LHCN-M2 (cell line): ENCODE measurements at regions not wholly inside any gene's neighbourhood (a gene's known extent, or its start where the extent isn't known, plus 50 kb on each side); places are given as distances from the start of the nearest gene placed in this dataset.

ENCODE experiments used
- DNase-seq: peaks from one replicate; pipeline ENCODE4 v3.0.0-alpha.2; 2012; ENCODE audit warnings: low read depth

- DNase-seq, result no peak
Measured at GRCh38 chr10:8229153-8229552, 174.7 kb downstream of the GATA3 start.

GRCh38 chr10:8230902-8231301, 176.4 kb downstream of the GATA3 start:
- no peak for DNase-seq

GRCh38 chr10:8233049-8233448, 178.6 kb downstream of the GATA3 start:
- DNase-seq, result no peak

DNA sequence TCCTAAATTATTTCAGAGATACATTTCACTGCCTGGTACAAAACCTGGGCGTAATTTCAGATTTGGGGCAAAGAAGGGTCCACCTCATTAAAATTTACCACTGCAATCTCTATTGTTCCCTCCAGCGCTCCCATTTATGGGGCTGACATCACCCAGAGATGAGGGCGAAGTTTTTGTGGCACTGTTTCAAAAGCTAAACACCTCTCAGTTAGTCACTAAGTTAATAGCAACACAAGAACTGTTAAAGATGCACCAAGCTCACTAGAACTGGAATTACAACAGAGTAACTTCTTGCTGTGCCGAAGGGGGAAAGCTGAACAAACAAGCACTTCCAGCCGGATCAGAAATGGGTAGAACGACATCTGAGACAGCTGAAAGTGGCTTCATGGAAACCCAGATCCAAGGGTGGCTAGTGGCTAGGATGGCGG, 179.4 kb downstream of the GATA3 start:
- no peak for DNase-seq

GRCh38 chr10:8235253-8236027, 181.0 kb downstream of the GATA3 start:
- no peak for DNase-seq

DNA sequence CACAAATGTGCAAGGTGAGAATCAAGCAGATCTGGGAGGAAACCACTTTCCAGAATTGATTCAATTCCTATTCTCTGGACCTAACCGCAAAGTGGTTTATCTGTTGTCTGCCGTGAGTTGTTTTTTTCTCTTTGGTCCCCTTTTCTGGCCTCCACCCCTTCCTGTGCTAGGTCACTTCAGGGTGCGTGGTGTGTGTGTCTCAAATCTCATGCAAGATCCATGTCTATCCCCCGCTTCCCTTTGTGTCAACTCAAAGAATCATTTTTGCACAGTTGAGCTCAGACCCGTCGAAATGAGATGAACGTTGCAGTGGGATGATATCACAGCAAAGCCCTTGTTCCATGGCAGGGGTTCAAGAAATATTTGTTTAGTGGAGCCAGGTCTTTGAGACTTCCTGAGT, 184.5 kb downstream of the GATA3 start:
- no peak for DNase-seq

DNA sequence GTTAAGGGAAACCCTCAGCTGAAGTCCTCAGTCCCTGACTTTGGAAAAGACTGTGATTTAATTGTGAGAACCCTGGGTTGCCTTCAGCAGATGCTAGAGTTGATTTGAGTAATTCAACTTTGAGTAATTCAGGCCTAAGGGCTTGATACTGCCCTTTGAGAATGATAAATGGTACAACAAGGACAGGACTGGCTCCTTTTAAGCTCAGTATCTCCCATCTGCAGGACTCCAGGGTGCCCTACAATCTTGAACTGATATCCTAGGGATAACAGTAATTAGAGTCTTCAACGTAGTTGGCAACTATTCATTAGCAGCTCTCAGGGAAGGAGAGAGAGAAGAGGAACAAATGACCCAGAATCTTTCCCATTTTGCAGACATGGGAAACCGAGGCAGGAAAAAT, 186.4 kb downstream of the GATA3 start:
- no peak for DNase-seq

DNA sequence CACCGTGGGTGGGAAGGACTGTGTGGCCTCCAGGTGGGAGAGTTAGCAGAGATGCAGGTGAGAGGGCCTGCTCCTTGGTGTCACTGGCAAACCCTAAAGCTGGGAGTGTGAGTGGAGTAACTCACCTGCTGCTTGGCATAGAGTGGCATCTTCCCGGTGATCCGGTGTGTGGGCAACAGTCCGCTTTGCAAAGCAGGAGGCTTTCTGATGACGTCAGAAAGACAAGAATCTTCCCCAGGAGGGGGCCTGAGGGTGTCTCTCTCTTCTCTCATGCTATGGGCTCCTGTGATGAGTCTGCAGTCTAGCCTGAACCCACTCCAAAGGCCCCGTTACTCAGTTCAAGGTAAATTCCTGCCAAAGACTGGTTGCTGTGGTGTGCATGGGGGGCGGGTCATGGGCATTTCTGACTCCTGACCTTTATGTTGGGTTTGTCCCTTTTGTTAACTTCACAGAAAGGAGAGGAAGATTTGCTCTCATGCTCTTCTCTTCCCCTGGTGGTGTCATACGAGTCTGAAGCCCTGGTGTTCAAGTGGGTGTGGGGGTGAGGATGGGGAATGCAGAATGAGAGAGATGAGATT, 187.9 kb downstream of the GATA3 start:
- DNase-seq, result no peak

GRCh38 chr10:8245131-8245813, 190.8 kb downstream of the GATA3 start:
- DNase-seq, result no peak

DNA sequence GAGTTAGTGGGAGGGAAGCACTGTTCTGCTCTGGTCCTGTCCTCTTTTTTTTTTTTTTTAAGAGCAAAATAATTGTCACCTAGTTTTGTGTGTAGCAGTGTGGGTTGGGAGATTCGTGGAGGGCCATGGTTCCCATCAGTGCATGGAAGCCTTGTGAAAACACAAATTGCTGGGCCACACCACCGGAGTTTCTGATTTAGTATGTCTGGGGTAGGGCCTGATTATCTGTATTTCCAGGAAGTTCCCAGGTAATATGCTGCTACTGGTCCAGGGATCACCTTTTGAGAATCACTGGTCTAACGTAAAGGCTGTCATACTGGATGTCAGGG, 191.3 kb downstream of the GATA3 start:
- DNase-seq, result no peak

DNA sequence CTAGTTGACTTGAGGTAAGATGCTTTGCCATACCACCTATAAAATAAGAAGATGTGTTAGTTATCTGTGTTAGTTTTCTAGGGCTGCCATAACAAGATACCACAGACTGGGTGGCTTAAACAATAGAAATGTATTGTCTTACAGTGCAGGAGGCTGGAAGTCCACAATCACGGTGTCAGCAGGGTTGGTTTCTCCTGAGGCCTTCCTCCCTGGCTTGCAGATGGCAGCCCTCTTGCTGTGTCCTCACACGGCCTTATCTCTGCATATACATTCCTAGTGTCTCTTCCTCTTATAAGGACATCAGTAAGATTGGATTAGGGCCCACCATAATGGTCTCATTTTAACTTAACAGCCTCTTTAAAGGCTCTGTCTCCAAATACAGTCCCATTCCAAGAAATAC, 192.1 kb downstream of the GATA3 start:
- no peak for DNase-seq

- no peak for DNase-seq
Measured at GRCh38 chr10:8247191-8247590, 192.7 kb downstream of the GATA3 start.

DNA sequence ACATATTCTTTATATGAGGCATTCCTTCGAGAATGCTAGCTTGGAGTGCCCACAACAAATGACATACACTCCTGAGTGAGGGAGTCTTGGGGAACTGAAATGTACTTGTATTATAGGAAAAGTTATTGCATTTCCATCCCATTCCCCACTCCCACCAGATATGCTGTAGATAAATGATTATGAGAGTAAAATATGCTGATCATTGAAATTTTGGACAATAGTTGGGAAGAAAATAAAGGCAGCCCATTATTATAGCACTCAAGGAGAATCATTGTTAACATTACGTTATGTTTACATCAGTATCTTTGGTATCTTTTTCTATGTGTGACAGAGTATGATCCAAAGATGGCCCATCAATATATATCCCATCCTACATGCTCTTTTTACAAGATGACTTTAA, 194.4 kb downstream of the GATA3 start:
- DNase-seq, result no peak

DNA sequence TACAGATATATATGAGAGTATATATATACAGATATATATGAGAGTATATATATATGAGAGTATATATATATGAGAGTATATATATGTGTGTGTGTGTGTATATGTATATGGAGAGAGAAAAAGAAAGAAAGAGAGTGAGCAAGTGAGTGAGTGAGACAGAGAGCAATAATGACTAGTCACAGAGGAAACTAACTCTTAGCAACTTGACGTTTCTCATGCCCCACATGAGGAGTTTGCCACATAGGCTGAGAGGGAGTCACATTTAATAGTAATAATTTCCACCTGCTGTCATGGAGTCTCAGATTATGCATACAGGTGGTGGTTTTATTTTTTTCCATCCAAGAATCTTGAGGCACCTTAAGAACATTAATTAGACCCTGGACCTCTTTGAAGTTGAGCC, 199.9 kb downstream of the GATA3 start:
- no peak for DNase-seq

DNA sequence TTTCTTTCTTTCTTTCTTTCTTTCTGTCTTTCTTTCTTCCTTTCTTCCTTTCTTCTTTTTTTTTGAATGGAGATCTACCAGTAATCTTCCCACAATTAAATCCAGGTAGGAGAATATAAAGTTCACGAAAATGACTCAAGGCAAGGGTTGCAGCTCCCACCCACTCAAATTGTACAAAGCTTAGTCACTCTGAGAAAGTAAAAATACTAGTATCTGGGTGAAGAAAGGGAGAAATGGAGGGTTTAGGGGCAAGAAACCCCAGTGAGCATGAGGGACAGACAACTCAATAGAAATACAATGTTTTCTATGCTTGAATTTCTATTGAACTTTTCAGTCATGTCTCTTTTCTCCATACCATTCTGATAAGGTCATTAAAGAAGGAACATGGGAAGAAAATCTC, 200.8 kb downstream of the GATA3 start:
- DNase-seq, result no peak

DNA sequence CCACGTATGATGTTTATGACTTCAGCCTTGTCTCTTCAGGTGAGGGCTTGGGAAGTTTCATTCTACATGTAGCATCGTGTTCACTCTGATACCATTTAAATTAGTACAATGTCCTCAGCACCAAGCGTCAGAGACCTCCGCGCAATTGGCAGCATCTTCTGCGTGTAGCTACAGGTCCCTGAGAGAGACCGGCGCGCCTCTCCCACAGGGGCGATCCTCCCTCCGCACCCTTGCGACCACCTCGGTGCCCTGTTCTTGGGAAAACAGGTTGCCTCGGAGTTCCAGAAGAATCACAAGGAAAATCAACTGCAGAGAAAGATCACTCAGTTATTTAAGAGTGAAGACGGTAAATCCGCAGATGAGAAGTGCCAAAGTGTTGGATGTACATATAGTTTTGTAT, 206.2 kb downstream of the GATA3 start:
- DNase-seq, result no peak

GRCh38 chr10:8262317-8262716, 207.8 kb downstream of the GATA3 start:
- no peak for DNase-seq

GRCh38 chr10:8269976-8270375, 215.5 kb downstream of the GATA3 start:
- DNase-seq, result no peak

DNA sequence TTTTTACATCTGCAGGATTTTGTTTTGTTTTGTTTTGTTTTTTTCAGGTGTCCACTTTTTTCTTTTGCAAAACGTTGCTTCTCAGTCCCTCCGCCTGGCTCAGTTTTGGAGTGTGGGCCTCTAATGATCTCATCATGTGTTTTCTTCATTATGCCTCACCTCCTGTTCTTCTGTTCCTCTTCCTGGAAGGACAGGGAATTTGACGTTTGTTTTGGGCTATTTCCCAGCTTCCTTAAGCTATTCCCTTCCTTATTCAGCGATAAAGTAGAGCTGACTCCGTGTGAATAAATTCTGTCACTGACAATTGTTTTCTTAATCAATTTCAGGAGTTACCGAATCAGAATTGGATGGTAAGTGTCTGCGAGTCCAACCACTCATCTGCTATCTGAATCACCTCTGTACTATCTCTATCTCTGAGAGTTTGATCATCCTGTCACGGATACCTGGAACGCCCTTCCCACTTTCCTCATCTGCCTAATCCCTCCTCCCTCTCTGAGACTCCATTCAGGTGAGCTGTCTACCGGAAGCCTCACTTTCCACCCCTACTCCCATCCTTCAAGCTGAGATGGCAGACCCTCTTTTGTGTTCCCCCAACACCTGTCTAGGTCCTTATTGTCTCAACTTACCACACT, 218.4 kb downstream of the GATA3 start:
- no peak for DNase-seq

GRCh38 chr10:8273749-8274148, 219.3 kb downstream of the GATA3 start:
- DNase-seq, result no peak

DNA sequence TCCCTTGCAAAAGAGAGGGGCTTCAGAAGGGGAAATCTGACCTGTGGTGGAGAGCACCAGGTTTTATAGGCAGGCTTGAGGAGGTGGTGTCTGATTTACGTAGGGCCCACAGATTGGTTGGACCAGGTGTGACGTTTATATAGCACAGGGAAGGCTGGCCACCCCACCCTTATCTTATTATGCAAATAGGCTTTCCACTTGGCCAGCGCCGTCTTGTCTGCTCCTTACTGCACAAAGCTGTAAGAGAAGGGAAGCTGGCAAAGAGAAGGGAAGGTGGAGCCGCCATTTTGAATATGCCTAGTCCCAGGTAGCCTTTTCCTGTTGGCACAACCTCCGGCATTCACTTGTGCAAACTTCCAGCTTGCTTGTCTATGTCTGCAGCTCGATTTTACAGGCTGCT, 221.4 kb downstream of the GATA3 start:
- DNase-seq, result no peak

DNA sequence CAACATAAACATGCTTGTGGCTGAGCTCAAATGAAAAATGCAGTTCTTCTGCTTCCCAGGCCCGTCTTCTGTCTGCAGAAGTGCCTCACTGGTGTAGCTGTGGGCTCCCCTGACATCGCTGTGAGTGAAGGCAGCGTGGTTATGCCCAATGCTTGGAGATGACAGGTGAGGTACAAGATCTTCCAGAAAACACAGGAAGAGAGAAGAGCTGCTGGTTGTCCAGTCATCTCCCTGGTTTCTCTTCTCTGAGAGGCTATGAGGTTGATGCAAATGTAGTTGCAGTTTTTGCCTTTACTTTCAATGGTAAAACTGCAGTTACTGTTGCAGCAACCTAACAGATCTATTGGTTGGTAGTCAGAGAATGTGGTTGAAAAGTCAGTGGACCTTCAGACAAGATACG, 223.6 kb downstream of the GATA3 start:
- no peak for DNase-seq

- peak; percentile 1 for DNase-seq
Measured at GRCh38 chr10:8279598-8279997, 225.1 kb downstream of the GATA3 start.
